Loucy (cell line): ENCODE measurements at regions not wholly inside any gene's neighbourhood (a gene's known extent, or its start where the extent isn't known, plus 50 kb on each side); places are given as distances from the start of the nearest gene placed in this dataset.
"Not testable (repeated sequence)": the region's sequence is repeated elsewhere in the genome, so short reads cannot be mapped to it uniquely, and the experiment has no call there.

Experiments
- H2AFZ ChIP-seq: fragments of 200-600 bp; sonication (generic); 2 replicates; pipeline ENCODE4 v1.6.0; 2016; ENCODE audit warnings: antibody characterized with exemption, mild to moderate bottlenecking, low read length, moderate library complexity
- H3F3A ChIP-seq: fragments of 200-600 bp; 2 replicates; pipeline ENCODE4 v1.6.0; 2016; ENCODE audit warnings: antibody characterized with exemption, low read depth, mild to moderate bottlenecking
- H3K27me3 ChIP-seq: fragments of 200-600 bp; sonication (generic); 2 replicates; pipeline ENCODE4 v1.6.1; 2014; ENCODE audit warnings: low read length, mild to moderate bottlenecking; ENCODE audit not compliant: insufficient read depth, poor library complexity, severe bottlenecking
- H3K36me3 ChIP-seq: fragments of 200-600 bp; sonication (generic); 2 replicates; pipeline ENCODE4 v1.6.1; 2016; ENCODE audit warnings: low read length; ENCODE audit not compliant: insufficient read depth
- H3K4me1 ChIP-seq: fragments of 200-600 bp; sonication (generic); 2 replicates; pipeline ENCODE4 v1.5.1; 2014; ENCODE audit warnings: low read length, mild to moderate bottlenecking; ENCODE audit not compliant: insufficient read depth, poor library complexity, severe bottlenecking
- H3K4me2 ChIP-seq: fragments of 200-600 bp; sonication (generic); 2 replicates; pipeline ENCODE4 v1.6.0; 2014; ENCODE audit warnings: antibody characterized with exemption, low read length, low read depth, mild to moderate bottlenecking; ENCODE audit not compliant: poor library complexity, severe bottlenecking
- H3K4me3 ChIP-seq: fragments of 200-600 bp; sonication (generic); 2 replicates; pipeline ENCODE4 v1.5.1; 2014; ENCODE audit warnings: low read length, mild to moderate bottlenecking, mixed read lengths; ENCODE audit not compliant: poor library complexity, severe bottlenecking
- H3K79me2 ChIP-seq: fragments of 200-600 bp; sonication (generic); 2 replicates; pipeline ENCODE4 v1.6.1; 2014; ENCODE audit warnings: low read length; ENCODE audit not compliant: insufficient read depth
- H3K9ac ChIP-seq: fragments of 200-600 bp; sonication (generic); 2 replicates; pipeline ENCODE4 v1.6.0; 2014; ENCODE audit warnings: mild to moderate bottlenecking, low read depth, low read length, moderate library complexity; ENCODE audit not compliant: poor library complexity, severe bottlenecking
- H3K9me2 ChIP-seq: fragments of 200-600 bp; sonication (generic); replicated peaks from 2 replicates; pipeline ENCODE4 v1.6.1; 2016; ENCODE audit warnings: low read depth, low read length, mixed read lengths
- H3K9me3 ChIP-seq: fragments of 200-600 bp; sonication (generic); 2 replicates; pipeline ENCODE4 v1.6.1; 2014; ENCODE audit warnings: mild to moderate bottlenecking, antibody characterized with exemption, low read length, low read depth; ENCODE audit not compliant: insufficient read depth
- H4K20me1 ChIP-seq: fragments of 200-600 bp; sonication (generic); 2 replicates; pipeline ENCODE4 v1.6.0; 2014; ENCODE audit warnings: antibody characterized with exemption, low read length, mild to moderate bottlenecking; ENCODE audit not compliant: insufficient read depth, poor library complexity, severe bottlenecking
- EZH2phosphoT487 ChIP-seq: fragments of 200-600 bp; IDR thresholded peaks from 2 replicates; pipeline ENCODE4 v1.6.1; 2018; ENCODE audit warnings: antibody characterized with exemption, mild to moderate bottlenecking, moderate library complexity, borderline replicate concordance
- TF ChIP-seq, protein P1 (sequence below): fragments of 200-600 bp; sonication (generic); conservative IDR thresholded peaks from 2 replicates; pipeline ENCODE4 v1.5.1; 2014; ENCODE audit warnings: mild to moderate bottlenecking, antibody characterized with exemption, low read length

GRCh38 chrX:83588409-83588808 lies 80.3 kb downstream of the POU3F4 start:
- no peaks in the 10 kb centered on the region for H3K9me3 ChIP-seq
- H3K9me2 ChIP-seq = no peaks in the 10 kb centered on the region
- no peaks in the 10 kb centered on the region for H3K79me2 ChIP-seq
- H4K20me1 ChIP-seq = no peaks in the 10 kb centered on the region
- H3K4me3 ChIP-seq = no peak overlapping the region
- TF ChIP-seq, protein P1, sequence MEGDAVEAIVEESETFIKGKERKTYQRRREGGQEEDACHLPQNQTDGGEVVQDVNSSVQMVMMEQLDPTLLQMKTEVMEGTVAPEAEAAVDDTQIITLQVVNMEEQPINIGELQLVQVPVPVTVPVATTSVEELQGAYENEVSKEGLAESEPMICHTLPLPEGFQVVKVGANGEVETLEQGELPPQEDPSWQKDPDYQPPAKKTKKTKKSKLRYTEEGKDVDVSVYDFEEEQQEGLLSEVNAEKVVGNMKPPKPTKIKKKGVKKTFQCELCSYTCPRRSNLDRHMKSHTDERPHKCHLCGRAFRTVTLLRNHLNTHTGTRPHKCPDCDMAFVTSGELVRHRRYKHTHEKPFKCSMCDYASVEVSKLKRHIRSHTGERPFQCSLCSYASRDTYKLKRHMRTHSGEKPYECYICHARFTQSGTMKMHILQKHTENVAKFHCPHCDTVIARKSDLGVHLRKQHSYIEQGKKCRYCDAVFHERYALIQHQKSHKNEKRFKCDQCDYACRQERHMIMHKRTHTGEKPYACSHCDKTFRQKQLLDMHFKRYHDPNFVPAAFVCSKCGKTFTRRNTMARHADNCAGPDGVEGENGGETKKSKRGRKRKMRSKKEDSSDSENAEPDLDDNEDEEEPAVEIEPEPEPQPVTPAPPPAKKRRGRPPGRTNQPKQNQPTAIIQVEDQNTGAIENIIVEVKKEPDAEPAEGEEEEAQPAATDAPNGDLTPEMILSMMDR = no peak
- no peak for TF ChIP-seq EZH2phosphoT487
- no peak overlapping the region for H3K9ac ChIP-seq
- no peak overlapping the region for H2AFZ ChIP-seq
- H3K27me3 ChIP-seq = no peaks in the 10 kb centered on the region
- H3F3A ChIP-seq = no peaks in the 10 kb centered on the region
- H3K4me2 ChIP-seq = no peak overlapping the region
- no peaks in the 10 kb centered on the region for H3K36me3 ChIP-seq
- no peaks in the 10 kb centered on the region for H3K4me1 ChIP-seq

- Histone ChIP-seq H3K4me3 (no peak overlapping the region), H3K27me3 (no peaks in the 10 kb centered on the region), H3K4me2 (no peak overlapping the region), H3K79me2 (no peaks in the 10 kb centered on the region), H2AFZ (no peak overlapping the region), H3K36me3 (no peaks in the 10 kb centered on the region), H3K9ac (no peak overlapping the region), H3K9me3 (no peaks in the 10 kb centered on the region), H3K9me2 (no peaks in the 10 kb centered on the region), H4K20me1 (no peaks in the 10 kb centered on the region), H3K4me1 (no peaks in the 10 kb centered on the region), H3F3A (no peaks in the 10 kb centered on the region)
- no peak for TF ChIP-seq EZH2phosphoT487
- TF ChIP-seq, protein P1 = no peak
Measured at GRCh38 chrX:83593634-83594294, 85.7 kb downstream of the POU3F4 start.

DNA sequence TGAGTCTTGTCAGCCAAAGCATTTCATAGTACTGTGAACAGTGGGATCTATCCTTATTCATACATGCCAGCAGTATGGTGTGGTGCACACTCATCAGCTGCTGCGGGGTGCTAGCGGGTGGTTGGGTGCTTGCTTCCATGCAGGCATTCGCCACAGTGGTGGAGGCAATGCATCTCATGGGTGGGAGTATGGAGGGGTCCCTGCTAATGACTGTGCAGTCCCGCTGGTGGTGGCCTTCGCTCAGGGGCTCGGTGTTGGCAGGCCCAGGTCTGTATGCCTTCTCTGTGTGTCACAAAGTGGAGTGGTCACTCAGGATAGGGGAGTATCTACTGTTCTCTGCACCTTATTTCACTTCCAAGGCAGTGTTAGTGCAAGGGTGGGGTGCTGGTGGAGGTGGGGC lies 122.6 kb downstream of the POU3F4 start:
- H3K36me3 ChIP-seq = no peaks in the 10 kb centered on the region
- no peaks in the 10 kb centered on the region for H3K27me3 ChIP-seq
- no peaks in the 10 kb centered on the region for H3K9me3 ChIP-seq
- H3F3A ChIP-seq = no peaks in the 10 kb centered on the region
- H3K9ac ChIP-seq = no peak overlapping the region
- no peaks in the 10 kb centered on the region for H3K9me2 ChIP-seq
- no peaks in the 10 kb centered on the region for H3K79me2 ChIP-seq
- H3K4me2 ChIP-seq = no peak overlapping the region
- no peaks in the 10 kb centered on the region for H4K20me1 ChIP-seq
- no peaks in the 10 kb centered on the region for H3K4me1 ChIP-seq
- no peak overlapping the region for H2AFZ ChIP-seq
- TF ChIP-seq, protein P1 = no peak
- TF ChIP-seq EZH2phosphoT487 = no peak
- no peak overlapping the region for H3K4me3 ChIP-seq

GRCh38 chrX:83649706-83650105 lies 141.6 kb downstream of the POU3F4 start:
- H3K9me2 ChIP-seq, H3K27me3 ChIP-seq, H3K4me2 ChIP-seq, H3K4me3 ChIP-seq, H3K79me2 ChIP-seq, H3K36me3 ChIP-seq, H3K9me3 ChIP-seq, H2AFZ ChIP-seq, H3F3A ChIP-seq, H4K20me1 ChIP-seq, H3K9ac ChIP-seq, H3K4me1 ChIP-seq: not testable (repeated sequence)
